ENCODE measurements at regions not wholly inside any gene's neighbourhood (a gene's known extent, or its start where the extent isn't known, plus 50 kb on each side); places are given as distances from the start of the nearest gene placed in this dataset.

DNA sequence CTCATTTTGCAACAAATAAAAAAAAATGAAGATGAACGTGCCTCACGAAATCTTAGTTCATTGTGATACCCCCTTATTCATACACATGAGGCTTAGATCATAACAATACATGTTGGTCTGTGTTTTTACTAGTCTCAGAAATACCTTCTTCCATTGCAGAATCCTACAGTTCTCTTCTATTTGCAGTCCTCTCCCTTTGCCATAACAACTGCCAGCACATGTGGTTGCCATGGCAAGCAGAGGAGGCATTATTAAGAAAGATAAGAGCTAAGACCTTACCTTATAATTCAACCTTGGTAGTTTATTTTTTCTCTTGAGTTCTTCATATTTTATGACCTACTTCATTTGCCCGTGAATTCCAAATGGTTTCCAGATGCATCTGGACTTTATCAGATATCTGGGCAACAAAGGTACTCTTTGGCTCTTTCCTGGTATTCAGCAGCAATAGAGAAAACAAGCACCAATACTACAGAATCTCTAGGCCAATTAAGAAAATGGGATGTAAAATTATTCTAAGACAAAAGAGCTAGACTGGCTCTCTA lies 524.0 kb downstream of the CMPK2 start:
- 33% methylated on average over 3 of the region's 3 CpGs for WGBS (ENCODE audit: low lambda C conversion rate)
- CTCF ChIA-PET: interaction anchor here (1.0 to 1.7 kb wide), 3 partner anchors 21 to 136 kb away, joined by 3 to 6 read pairs (median 3); no protein-coding TSS in a partner anchor
- no peak overlapping the region for H3K4me2 ChIP-seq

DNA sequence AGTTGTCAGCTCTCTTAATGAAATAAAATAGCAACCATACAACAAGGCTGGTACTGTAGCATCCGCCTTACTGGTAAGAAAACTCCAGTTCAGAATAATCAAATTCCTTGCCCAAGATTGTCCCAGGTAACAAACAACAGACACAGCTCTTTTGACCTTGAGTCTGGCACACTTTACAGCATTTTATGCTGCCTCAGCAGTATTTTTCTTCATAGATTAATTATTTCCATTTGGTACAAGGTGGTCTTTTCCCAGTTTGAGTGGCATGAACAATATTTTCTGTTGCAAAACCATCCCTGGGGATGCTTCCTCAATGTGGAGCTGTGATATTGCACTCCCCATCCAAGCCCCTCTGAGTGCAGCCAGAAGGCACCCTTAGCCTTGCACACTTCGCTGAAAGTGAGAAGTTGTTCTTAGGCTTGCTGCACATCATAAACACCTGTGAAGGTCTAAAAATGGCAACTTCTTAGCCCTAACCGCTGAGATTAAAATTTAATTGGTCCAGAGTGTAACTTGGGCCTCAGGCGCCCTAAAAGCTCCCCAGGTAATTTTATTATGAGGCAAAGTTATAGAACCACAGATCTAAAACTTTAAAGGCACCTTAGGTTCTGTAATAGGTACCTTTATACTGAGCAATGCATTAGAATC lies 523.3 kb downstream of the CMPK2 start:
- no peak overlapping the region for H3K9ac ChIP-seq
- TF ChIP-seq TAF1 (IDR thresholded peaks at IDR 0.05; ENCODE audit: borderline replicate concordance, low read depth, low read length) (no peak), GATA2 (CRISPR knock-in tag; IDR thresholded peaks at IDR 0.05) (no peak), JUND (IDR thresholded peaks at IDR 0.05) (no peak), RXRA (IDR thresholded peaks at IDR 0.05; ENCODE audit: borderline replicate concordance, low read depth) (no peak), EP300 (IDR thresholded peaks at IDR 0.05; ENCODE audit: borderline replicate concordance in 1 of 2, low read depth in 1 of 2, low read length in 1 of 2) (no peak), GABPA (IDR thresholded peaks at IDR 0.05; ENCODE audit: low read depth) (no peak), MEF2A (IDR thresholded peaks at IDR 0.05; ENCODE audit: borderline replicate concordance, low read depth) (no peak), YY1 (IDR thresholded peaks at IDR 0.05; ENCODE audit: low read depth) (no peak), FOXJ3 (CRISPR knock-in tag; IDR thresholded peaks at IDR 0.05) (no peak), RAD21 (IDR thresholded peaks at IDR 0.05; ENCODE audit: low read length) (no peak), ELF1 (IDR thresholded peaks at IDR 0.05) (no peak), NFIC (IDR thresholded peaks at IDR 0.05; ENCODE audit: borderline replicate concordance) (no peak), SMC3 (IDR thresholded peaks at IDR 0.05; ENCODE audit: low read depth, low read length) (no peak), SIN3A (IDR thresholded peaks at IDR 0.05; ENCODE audit: borderline replicate concordance, low read depth, low read length) (no peak), MXI1 (IDR thresholded peaks at IDR 0.05; ENCODE audit: low read depth, low read length) (no peak), FOSL2 (IDR thresholded peaks at IDR 0.05; ENCODE audit: borderline replicate concordance, low read depth) (no peak)
- TF ChIP-seq, protein P1, sequence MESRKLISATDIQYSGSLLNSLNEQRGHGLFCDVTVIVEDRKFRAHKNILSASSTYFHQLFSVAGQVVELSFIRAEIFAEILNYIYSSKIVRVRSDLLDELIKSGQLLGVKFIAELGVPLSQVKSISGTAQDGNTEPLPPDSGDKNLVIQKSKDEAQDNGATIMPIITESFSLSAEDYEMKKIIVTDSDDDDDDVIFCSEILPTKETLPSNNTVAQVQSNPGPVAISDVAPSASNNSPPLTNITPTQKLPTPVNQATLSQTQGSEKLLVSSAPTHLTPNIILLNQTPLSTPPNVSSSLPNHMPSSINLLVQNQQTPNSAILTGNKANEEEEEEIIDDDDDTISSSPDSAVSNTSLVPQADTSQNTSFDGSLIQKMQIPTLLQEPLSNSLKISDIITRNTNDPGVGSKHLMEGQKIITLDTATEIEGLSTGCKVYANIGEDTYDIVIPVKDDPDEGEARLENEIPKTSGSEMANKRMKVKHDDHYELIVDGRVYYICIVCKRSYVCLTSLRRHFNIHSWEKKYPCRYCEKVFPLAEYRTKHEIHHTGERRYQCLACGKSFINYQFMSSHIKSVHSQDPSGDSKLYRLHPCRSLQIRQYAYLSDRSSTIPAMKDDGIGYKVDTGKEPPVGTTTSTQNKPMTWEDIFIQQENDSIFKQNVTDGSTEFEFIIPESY (IDR thresholded peaks at IDR 0.05; ENCODE audit: borderline replicate concordance, low read depth): no peak
- TF ChIP-seq, protein P2, sequence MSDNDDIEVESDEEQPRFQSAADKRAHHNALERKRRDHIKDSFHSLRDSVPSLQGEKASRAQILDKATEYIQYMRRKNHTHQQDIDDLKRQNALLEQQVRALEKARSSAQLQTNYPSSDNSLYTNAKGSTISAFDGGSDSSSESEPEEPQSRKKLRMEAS (IDR thresholded peaks at IDR 0.05; ENCODE audit: low read depth): no peak
- TF ChIP-seq, protein P3, sequence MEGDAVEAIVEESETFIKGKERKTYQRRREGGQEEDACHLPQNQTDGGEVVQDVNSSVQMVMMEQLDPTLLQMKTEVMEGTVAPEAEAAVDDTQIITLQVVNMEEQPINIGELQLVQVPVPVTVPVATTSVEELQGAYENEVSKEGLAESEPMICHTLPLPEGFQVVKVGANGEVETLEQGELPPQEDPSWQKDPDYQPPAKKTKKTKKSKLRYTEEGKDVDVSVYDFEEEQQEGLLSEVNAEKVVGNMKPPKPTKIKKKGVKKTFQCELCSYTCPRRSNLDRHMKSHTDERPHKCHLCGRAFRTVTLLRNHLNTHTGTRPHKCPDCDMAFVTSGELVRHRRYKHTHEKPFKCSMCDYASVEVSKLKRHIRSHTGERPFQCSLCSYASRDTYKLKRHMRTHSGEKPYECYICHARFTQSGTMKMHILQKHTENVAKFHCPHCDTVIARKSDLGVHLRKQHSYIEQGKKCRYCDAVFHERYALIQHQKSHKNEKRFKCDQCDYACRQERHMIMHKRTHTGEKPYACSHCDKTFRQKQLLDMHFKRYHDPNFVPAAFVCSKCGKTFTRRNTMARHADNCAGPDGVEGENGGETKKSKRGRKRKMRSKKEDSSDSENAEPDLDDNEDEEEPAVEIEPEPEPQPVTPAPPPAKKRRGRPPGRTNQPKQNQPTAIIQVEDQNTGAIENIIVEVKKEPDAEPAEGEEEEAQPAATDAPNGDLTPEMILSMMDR (IDR thresholded peaks at IDR 0.05): no peak
- 17% methylated on average over 4 of the region's 4 CpGs for WGBS (ENCODE audit: low lambda C conversion rate)
- no peak for DNase-seq
- no peak overlapping the region for H3K4me2 ChIP-seq
- no peak overlapping the region for H3K27ac ChIP-seq (ENCODE audit: low read depth in 2 of 2, low read length in 1 of 2)
- no peak overlapping the region for H2AFZ ChIP-seq (ENCODE audit: low read depth)
- H3K27me3 ChIP-seq (ENCODE audit: insufficient read depth): no peaks in the 10 kb centered on the region
- H3K4me3 ChIP-seq (ENCODE audit: low read depth in 2 of 2, low read length in 1 of 2): no peak overlapping the region
- H3K36me3 ChIP-seq (replicated peaks in 1 of 2; ENCODE audit: control insufficient read depth in 1 of 2, insufficient read depth in 2 of 2, low read length in 1 of 2): no peaks in the 10 kb centered on the region
- POLR2A ChIA-PET: no interaction called here
- H3K9me2 ChIP-seq: no peaks in the 10 kb centered on the region
- CTCF ChIA-PET: interaction anchor here (1.0 to 1.7 kb wide), 2 partner anchors 21 to 136 kb away, joined by 3 to 6 read pairs; no protein-coding TSS in a partner anchor
- H3K9me3 ChIP-seq: no peaks in the 10 kb centered on the region
- H3K4me1 ChIP-seq (ENCODE audit: control insufficient read depth in 1 of 2, insufficient read depth in 2 of 2, low read depth in 1 of 2, low read length in 1 of 2): no peaks in the 10 kb centered on the region; a peak in 1 of 4 replicates
- no peaks in the 10 kb centered on the region for H3F3A ChIP-seq (replicated peaks; ENCODE audit: insufficient read depth)
- H3K79me2 ChIP-seq (ENCODE audit: insufficient read depth): no peaks in the 10 kb centered on the region
- H4K20me1 ChIP-seq (ENCODE audit: insufficient read depth): no peaks in the 10 kb centered on the region

More for the DNA sequence above, 524.0 kb downstream of the CMPK2 start:
- no peaks in the 10 kb centered on the region for H3F3A ChIP-seq (replicated peaks; ENCODE audit: insufficient read depth)
- H4K20me1 ChIP-seq (ENCODE audit: insufficient read depth): no peaks in the 10 kb centered on the region
- H2AFZ ChIP-seq (ENCODE audit: low read depth): no peak overlapping the region
- H3K27ac ChIP-seq (ENCODE audit: low read depth in 2 of 2, low read length in 1 of 2): no peak overlapping the region
- H3K9me2 ChIP-seq: no peaks in the 10 kb centered on the region
- no peak overlapping the region for H3K4me3 ChIP-seq (ENCODE audit: low read depth in 2 of 2, low read length in 1 of 2)
- peak; percentile 25 for DNase-seq
- no peak for TF ChIP-seq RXRA (IDR thresholded peaks at IDR 0.05; ENCODE audit: borderline replicate concordance, low read depth)
- peak; percentile 59; the same call in 1 of the 2 replicates for TF ChIP-seq GATA2 (CRISPR knock-in tag; IDR thresholded peaks at IDR 0.05)
- no peaks in the 10 kb centered on the region for H3K9me3 ChIP-seq
- no peaks in the 10 kb centered on the region for H3K36me3 ChIP-seq (replicated peaks in 1 of 2; ENCODE audit: control insufficient read depth in 1 of 2, insufficient read depth in 2 of 2, low read length in 1 of 2)
- POLR2A ChIA-PET: no interaction called here
- H3K27me3 ChIP-seq (ENCODE audit: insufficient read depth): no peaks in the 10 kb centered on the region
- H3K9ac ChIP-seq: no peak overlapping the region
- no peaks in the 10 kb centered on the region for H3K79me2 ChIP-seq (ENCODE audit: insufficient read depth)
- H3K4me1 ChIP-seq (ENCODE audit: control insufficient read depth in 1 of 2, insufficient read depth in 2 of 2, low read depth in 1 of 2, low read length in 1 of 2): no peaks in the 10 kb centered on the region; a peak in 1 of 4 replicates

Data from SK-N-SH (cell line).